Tibial artery (tissue), 4 donors: ENCODE measurements at regions not wholly inside any gene's neighbourhood (a gene's known extent, or its start where the extent isn't known, plus 50 kb on each side); places are given as distances from the start of the nearest gene placed in this dataset.

ENCODE experiments used
- DNase-seq, 2 donors: peaks; one replicate each; pipeline ENCODE4 v3.0.0-alpha.2; 2019
- H3K27ac ChIP-seq, 2 donors: fragments of 200-600 bp; sonication (generic) in 1 of 2; 1 replicate in 1 of 2; 2 replicates in 1 of 2; pipeline ENCODE4 v1.5.1; 2018 to 2019; ENCODE audit warnings: mild to moderate bottlenecking in 1 of 2
- H3K27me3 ChIP-seq, 2 donors: fragments of 200-600 bp; sonication (generic) in 1 of 2; one replicate each; pipeline versions ENCODE4 v1.5.1 to v1.6.0; 2016 to 2019
- H3K36me3 ChIP-seq, 3 donors: fragments of 200-600 bp; sonication (generic) in 2 of 3; one replicate each; pipeline ENCODE4 v1.5.1; 2016 to 2019; ENCODE audit warnings: mild to moderate bottlenecking in 2 of 3
- H3K4me1 ChIP-seq, 4 donors: fragments of 200-600 bp; sonication (generic) in 2 of 4; 1 replicate in 3 of 4; 2 replicates in 1 of 4; pipeline ENCODE4 v1.5.1; 2016 to 2019
- H3K4me3 ChIP-seq, 2 donors: fragments of 200-600 bp; sonication (generic) in 1 of 2; 1 replicate in 1 of 2; 2 replicates in 1 of 2; pipeline ENCODE4 v1.5.1; 2018 to 2019; ENCODE audit warnings: mild to moderate bottlenecking in 2 of 2
- H3K9me3 ChIP-seq, 3 donors: fragments of 200-600 bp; sonication (generic) in 1 of 3; one replicate each; pipeline ENCODE4 v1.5.1; 2016 to 2019
- CTCF ChIP-seq, 2 experiments: fragments of 200-600 bp in 1 of 2; fragments of 450-650 bp in 1 of 2; IDR thresholded peaks; one replicate each; pipeline ENCODE4 v1.5.1; 2017 to 2019; ENCODE audit warnings: antibody characterized with exemption in 2 of 2, mild to moderate bottlenecking in 1 of 2, moderate library complexity in 1 of 2
- intact Hi-C: fragments of 100-400 bp; cut with DNase I; formaldehyde crosslinking; loops from one replicate; pipeline ENCODE4 v1.15.0; 2023; ENCODE audit warnings: low total_unique reads

- Histone ChIP-seq H3K4me3 (no peak overlapping the region), H3K36me3 (no peaks in the 10 kb centered on the region), H3K27me3 (no peaks in the 10 kb centered on the region), H3K9me3 (no peaks in the 10 kb centered on the region), H3K27ac (no peak overlapping the region), H3K4me1 (peaks cover 0 to 7% (median 0%) of the 10 kb centered on the region in 4 donors)
- intact Hi-C loops: no loop called here
- no peak for DNase-seq
- TF ChIP-seq CTCF (IDR thresholded peaks at IDR 0.05): no peak
Observed at GRCh38 chr21:17002594-17003257, 510.1 kb upstream of the CXADR start.

GRCh38 chr21:17003258-17003615 is 509.6 kb upstream of the CXADR start:
- TF ChIP-seq CTCF (IDR thresholded peaks at IDR 0.05): no peak
- H3K4me1 ChIP-seq: peaks cover 0 to 7% (median 0%) of the 10 kb centered on the region in 4 donors
- no peaks in the 10 kb centered on the region for H3K9me3 ChIP-seq
- no peaks in the 10 kb centered on the region for H3K27me3 ChIP-seq
- intact Hi-C loops: no loop called here
- no peak overlapping the region for H3K27ac ChIP-seq
- H3K4me3 ChIP-seq: no peak overlapping the region
- no peak for DNase-seq
- no peaks in the 10 kb centered on the region for H3K36me3 ChIP-seq

GRCh38 chr21:17003763-17004373 is 509.0 kb upstream of the CXADR start:
- no peak overlapping the region for H3K27ac ChIP-seq
- no peak for DNase-seq
- TF ChIP-seq CTCF (IDR thresholded peaks at IDR 0.05): no peak

GRCh38 chr21:17032141-17032655 is 480.6 kb upstream of the CXADR start:
- Histone ChIP-seq H3K27me3 (no peaks in the 10 kb centered on the region), H3K9me3 (peaks cover 0 to 12% (median 10%) of the 10 kb centered on the region in 3 donors), H3K4me1 (no peaks in the 10 kb centered on the region), H3K36me3 (no peaks in the 10 kb centered on the region), H3K27ac (no peak overlapping the region), H3K4me3 (no peak overlapping the region)
- TF ChIP-seq CTCF (IDR thresholded peaks at IDR 0.05): no peak
- DNase-seq: no peak
- intact Hi-C loops: no loop called here

More at GRCh38 chr21:17003763-17004373, 509.0 kb upstream of the CXADR start:
- H3K4me1 ChIP-seq: peaks cover 0 to 7% (median 0%) of the 10 kb centered on the region in 4 donors
- H3K4me3 ChIP-seq: peak overlapping the region; percentile 7 to 18
- H3K36me3 ChIP-seq: no peaks in the 10 kb centered on the region
- no peaks in the 10 kb centered on the region for H3K9me3 ChIP-seq
- intact Hi-C loops: no loop called here
- H3K27me3 ChIP-seq: no peaks in the 10 kb centered on the region

GRCh38 chr21:17044696-17045095 is 468.1 kb upstream of the CXADR start:
- Histone ChIP-seq H3K4me3 (no peak overlapping the region), H3K36me3 (no peaks in the 10 kb centered on the region), H3K4me1 (no peaks in the 10 kb centered on the region), H3K9me3 (no peaks in the 10 kb centered on the region), H3K27me3 (no peaks in the 10 kb centered on the region), H3K27ac (no peak overlapping the region)
- DNase-seq: no peak
- no peak for TF ChIP-seq CTCF (IDR thresholded peaks at IDR 0.05)
- intact Hi-C loops: no loop called here
